SU-DHL-6 (cell line): ENCODE measurements at regions not wholly inside any gene's neighbourhood (a gene's known extent, or its start where the extent isn't known, plus 50 kb on each side); places are given as distances from the start of the nearest gene placed in this dataset.

Experiments used
- CTCF ChIP-seq: fragments of 200-600 bp; sonication (generic); IDR thresholded peaks from one replicate; pipeline ENCODE4 v1.5.1; 2017; ENCODE audit warnings: antibody characterized with exemption, mild to moderate bottlenecking, low read length, moderate library complexity; ENCODE audit not compliant: insufficient read depth, poor library complexity, severe bottlenecking
- EZH2phosphoT487 ChIP-seq: fragments of 200-600 bp; sonication (generic), shearing (Covaris generic); conservative IDR thresholded peaks from 2 replicates; pipeline ENCODE4 v1.6.1; 2018; ENCODE audit warnings: mild to moderate bottlenecking, antibody characterized with exemption, low read length, moderate library complexity, mixed read lengths

DNA sequence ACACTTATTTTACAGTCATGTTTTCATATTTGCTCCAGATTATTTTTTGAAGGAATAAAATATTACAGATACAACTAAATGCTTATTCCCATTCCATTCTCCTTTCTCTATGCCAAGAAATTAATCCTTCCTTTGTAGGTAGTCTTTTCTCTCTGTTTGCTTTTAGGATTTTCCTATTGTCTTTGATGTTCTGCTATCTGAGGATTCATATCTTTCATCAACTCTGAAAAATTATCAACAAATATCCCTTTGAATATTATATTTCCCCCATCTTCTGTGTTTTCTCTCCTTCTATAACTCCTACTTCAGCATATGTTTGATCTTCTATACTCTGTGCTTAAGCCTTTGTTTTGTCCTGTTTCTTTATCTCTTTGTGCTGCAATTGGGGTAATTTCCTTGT is 260.4 kb upstream of the RBMS1 start:
- TF ChIP-seq CTCF (no peak), EZH2phosphoT487 (no peak)
